ENCODE measurements at regions not wholly inside any gene's neighbourhood (a gene's known extent, or its start where the extent isn't known, plus 50 kb on each side); places are given as distances from the start of the nearest gene placed in this dataset.
"Not testable (repeated sequence)": the region's sequence is repeated elsewhere in the genome, so short reads cannot be mapped to it uniquely, and the experiment has no call there.

DNA sequence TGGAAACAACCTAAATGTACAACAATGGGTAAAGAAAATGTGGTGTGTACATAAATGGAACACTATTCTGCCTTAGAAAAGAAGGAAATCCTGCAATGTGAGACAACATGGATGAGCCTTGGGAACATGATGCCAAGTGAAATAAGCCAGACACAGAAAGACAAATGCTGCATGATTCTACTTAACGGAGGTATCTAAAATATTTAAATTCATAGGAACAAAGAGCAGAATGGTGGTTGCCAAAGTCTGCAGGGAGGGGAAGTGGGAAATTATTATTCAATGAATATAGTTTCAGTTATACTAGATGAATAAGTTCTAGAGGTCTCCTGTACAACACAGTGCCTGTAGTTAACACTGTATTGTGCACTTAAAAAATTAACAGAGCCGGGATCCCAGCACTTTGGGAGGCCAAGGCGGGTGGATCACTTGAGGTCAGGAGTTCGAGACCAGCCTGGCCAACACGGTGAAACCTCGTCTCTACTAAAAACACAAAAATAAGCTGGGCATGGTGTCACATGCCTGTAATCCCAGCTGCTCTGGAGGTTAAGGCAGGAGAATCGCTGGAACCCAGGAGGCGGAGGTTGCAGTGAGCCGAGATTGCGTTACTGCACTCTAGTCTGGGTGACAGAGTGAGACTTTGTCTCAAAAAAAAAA lies 71.4 kb upstream of the SNX9 start:
- no peak overlapping the region for H3K4me3 ChIP-seq
- H3K36me3 ChIP-seq, result no peaks in the 10 kb centered on the region
- H3K9me3 ChIP-seq (replicated peaks), result no peaks in the 10 kb centered on the region
- no peaks in the 10 kb centered on the region; the same call in 1 of the 2 replicates for H3K27me3 ChIP-seq (replicated peaks)
- DNase-seq (ENCODE audit: low read depth in 1 of 2, low spot score in 2 of 2), result no peak
- H3K4me1 ChIP-seq (replicated peaks), result peaks cover 15% of the 10 kb centered on the region
- no peak overlapping the region for H3K27ac ChIP-seq

DNA sequence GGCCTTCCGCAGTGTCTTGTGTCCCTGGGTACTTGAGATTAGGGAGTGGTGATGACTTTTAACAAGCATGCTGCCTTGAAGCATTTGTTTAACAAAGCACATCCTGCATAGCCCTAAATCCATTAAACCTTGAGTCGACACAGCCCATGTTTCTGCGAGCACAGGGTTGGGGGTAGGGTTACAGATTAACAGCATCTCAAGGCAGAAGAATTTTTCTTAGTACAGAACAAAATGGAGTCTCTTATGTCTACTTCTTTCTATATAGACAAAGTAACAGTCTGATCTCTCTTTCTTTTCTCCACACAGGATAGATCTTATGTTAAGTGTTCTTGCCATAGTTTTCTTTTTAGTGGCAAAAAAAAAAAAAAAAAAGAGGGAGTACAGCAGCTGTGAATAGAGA lies 70.2 kb upstream of the SNX9 start:
- H3K4me3 ChIP-seq; DNase-seq (ENCODE audit: low read depth in 1 of 2, low spot score in 2 of 2); H3K27ac ChIP-seq; H3K36me3 ChIP-seq; H3K27me3 ChIP-seq (replicated peaks); H3K9me3 ChIP-seq (replicated peaks): not testable (repeated sequence)
- H3K4me1 ChIP-seq (replicated peaks), result peaks cover 24% of the 10 kb centered on the region

DNA sequence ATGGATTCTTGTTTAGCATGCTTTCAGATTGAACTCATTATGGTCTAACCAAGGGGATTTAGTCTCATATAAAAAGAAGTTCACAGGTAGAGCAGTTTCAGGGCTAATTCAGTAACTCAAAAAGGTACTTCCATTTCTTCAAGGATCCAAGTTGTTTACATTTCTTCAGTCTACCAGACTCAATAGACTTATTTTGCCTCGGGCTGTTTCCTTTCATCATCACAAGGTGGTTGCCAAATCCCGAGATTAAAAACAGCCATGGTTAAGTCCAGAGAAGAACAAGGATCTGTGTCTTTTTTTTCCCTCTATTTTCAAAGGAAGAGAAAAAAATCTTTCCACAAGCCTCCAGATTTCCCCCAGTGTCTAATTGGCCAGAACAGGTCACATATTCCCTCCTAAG lies 69.8 kb upstream of the SNX9 start:
- Histone ChIP-seq H3K27ac (no peak overlapping the region), H3K36me3 (no peaks in the 10 kb centered on the region), H3K4me3 (no peak overlapping the region), H3K4me1 (replicated peaks) (peaks cover 24% of the 10 kb centered on the region), H3K27me3 (replicated peaks) (no peaks in the 10 kb centered on the region; the same call in 1 of the 2 replicates), H3K9me3 (replicated peaks) (no peaks in the 10 kb centered on the region)
- DNase-seq (ENCODE audit: low read depth in 1 of 2, low spot score in 2 of 2), result no peak

- DNase-seq (ENCODE audit: low read depth in 1 of 2, low spot score in 2 of 2); H3K27ac ChIP-seq; H3K36me3 ChIP-seq; H3K9me3 ChIP-seq (replicated peaks); H3K27me3 ChIP-seq (replicated peaks); H3K4me3 ChIP-seq: not testable (repeated sequence)
- H3K4me1 ChIP-seq (replicated peaks), result peaks cover 24% of the 10 kb centered on the region
Measured at GRCh38 chr6:157753801-157754200, 69.2 kb upstream of the SNX9 start.

DNA sequence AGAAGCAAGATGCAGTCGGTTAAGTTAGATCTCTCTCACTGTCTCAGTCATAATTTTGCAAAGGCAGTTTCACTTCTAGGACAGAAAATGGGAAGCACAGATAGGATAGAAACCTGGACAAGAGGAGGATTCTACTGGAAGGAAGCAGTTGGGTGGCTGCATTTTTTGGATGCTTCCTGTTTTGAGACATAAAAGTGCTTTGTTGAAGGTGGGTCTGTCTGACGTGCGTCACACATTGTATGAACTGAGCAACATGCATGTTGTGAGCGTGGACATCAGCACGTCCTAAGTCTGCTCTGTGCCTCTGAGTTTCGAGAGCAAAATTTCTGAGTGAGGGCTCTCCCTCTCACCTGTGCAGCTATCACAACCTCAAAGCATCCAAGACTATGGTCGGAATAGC lies 68.7 kb upstream of the SNX9 start:
- Histone ChIP-seq H3K36me3 (no peaks in the 10 kb centered on the region), H3K4me1 (replicated peaks) (peaks cover 24% of the 10 kb centered on the region), H3K9me3 (replicated peaks) (no peaks in the 10 kb centered on the region), H3K27me3 (replicated peaks) (no peaks in the 10 kb centered on the region), H3K27ac (no peak overlapping the region), H3K4me3 (no peak overlapping the region)
- no peak for DNase-seq (ENCODE audit: low read depth in 1 of 2, low spot score in 2 of 2)

GRCh38 chr6:157755032-157755745 lies 67.9 kb upstream of the SNX9 start:
- Histone ChIP-seq H3K9me3 (replicated peaks) (no peaks in the 10 kb centered on the region), H3K36me3 (no peaks in the 10 kb centered on the region), H3K4me1 (replicated peaks) (peaks cover 29% of the 10 kb centered on the region), H3K27me3 (replicated peaks) (no peaks in the 10 kb centered on the region), H3K27ac (no peak overlapping the region), H3K4me3 (no peak overlapping the region)
- no peak for DNase-seq (ENCODE audit: low read depth in 1 of 2, low spot score in 2 of 2)

DNA sequence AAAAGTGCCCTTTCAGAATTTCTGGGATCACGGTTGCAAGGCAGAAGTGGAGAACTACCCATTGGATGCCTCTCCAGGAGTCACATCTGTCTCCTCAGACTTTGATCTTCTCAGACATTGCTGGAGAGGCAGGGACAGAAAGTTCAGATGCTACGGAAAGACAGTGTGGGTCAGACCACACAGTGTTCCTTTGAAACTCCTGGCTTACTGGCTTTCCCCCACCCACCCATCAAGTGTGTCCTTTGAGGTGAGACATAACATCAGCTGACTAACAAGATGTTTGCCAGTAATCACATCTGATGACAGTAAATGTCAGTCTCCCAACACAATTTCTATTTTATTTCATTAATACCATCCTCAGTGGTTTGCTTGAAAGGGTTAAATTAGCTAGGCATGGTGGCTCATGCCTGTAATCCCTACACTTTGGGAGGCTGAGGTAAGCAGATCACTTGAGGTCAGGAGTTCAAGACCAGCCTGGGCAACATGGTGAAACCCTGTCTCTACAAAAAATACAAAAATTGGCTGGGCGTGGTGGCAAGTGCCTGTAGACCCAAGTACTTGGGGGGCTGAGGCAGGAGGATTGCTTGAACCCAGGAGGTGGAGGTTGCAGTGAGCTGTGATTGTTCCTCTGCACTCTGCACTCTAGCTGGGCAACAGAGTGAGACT lies 67.2 kb upstream of the SNX9 start:
- no peak overlapping the region for H3K4me3 ChIP-seq
- H3K9me3 ChIP-seq (replicated peaks), result no peaks in the 10 kb centered on the region
- H3K27me3 ChIP-seq (replicated peaks), result no peaks in the 10 kb centered on the region
- DNase-seq (ENCODE audit: low read depth in 1 of 2, low spot score in 2 of 2), result no peak
- H3K36me3 ChIP-seq, result no peaks in the 10 kb centered on the region
- H3K27ac ChIP-seq, result no peak overlapping the region
- peaks cover 36% of the 10 kb centered on the region for H3K4me1 ChIP-seq (replicated peaks)

GRCh38 chr6:157756708-157757429 lies 66.2 kb upstream of the SNX9 start:
- peak; percentile 88 to 89 for DNase-seq (ENCODE audit: low read depth in 1 of 2, low spot score in 2 of 2)
- no peak overlapping the region for H3K4me3 ChIP-seq
- peaks cover 45% of the 10 kb centered on the region for H3K4me1 ChIP-seq (replicated peaks)
- H3K9me3 ChIP-seq (replicated peaks), result no peaks in the 10 kb centered on the region
- no peaks in the 10 kb centered on the region for H3K27me3 ChIP-seq (replicated peaks)
- H3K27ac ChIP-seq, result no peak overlapping the region
- no peaks in the 10 kb centered on the region for H3K36me3 ChIP-seq

- Histone ChIP-seq H3K27ac (no peak overlapping the region), H3K4me3 (no peak overlapping the region), H3K27me3 (replicated peaks) (no peaks in the 10 kb centered on the region), H3K9me3 (replicated peaks) (no peaks in the 10 kb centered on the region), H3K36me3 (no peaks in the 10 kb centered on the region), H3K4me1 (replicated peaks) (peaks cover 54% of the 10 kb centered on the region)
- no peak for DNase-seq (ENCODE audit: low read depth in 1 of 2, low spot score in 2 of 2)
Measured at GRCh38 chr6:157757430-157758403, 65.3 kb upstream of the SNX9 start.

DNA sequence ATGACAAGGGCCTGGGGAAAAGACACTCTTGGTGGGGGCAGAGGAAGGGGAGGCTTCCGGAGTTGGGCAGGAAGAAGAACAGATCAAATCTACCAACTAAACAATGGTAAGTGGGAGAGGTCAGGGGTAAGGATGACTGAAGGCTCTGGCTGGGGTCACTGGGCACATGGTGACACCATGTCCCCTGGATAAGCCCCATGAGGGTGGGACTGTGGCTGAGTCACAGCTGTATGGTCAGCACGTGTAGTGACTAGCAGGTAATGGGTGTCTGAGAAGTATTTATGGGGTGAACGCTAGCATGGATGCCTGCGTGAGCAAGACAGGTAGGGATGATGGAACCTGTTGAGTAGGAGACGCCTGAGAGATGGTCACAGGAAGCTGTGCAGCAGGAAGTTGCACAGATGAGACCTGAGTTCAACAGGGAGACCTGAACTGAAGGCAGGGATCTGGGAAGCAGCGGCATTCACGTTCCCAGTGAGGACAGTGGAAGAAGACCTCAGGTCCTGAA lies 64.5 kb upstream of the SNX9 start:
- no peaks in the 10 kb centered on the region for H3K36me3 ChIP-seq
- no peak overlapping the region for H3K4me3 ChIP-seq
- DNase-seq (ENCODE audit: low read depth in 1 of 2, low spot score in 2 of 2), result no peak
- no peak overlapping the region for H3K27ac ChIP-seq
- H3K4me1 ChIP-seq (replicated peaks), result peaks cover 62% of the 10 kb centered on the region
- no peaks in the 10 kb centered on the region for H3K27me3 ChIP-seq (replicated peaks)
- no peaks in the 10 kb centered on the region for H3K9me3 ChIP-seq (replicated peaks)

GRCh38 chr6:157759028-157759427 lies 64.0 kb upstream of the SNX9 start:
- Histone ChIP-seq H3K27me3 (replicated peaks) (no peaks in the 10 kb centered on the region), H3K9me3 (replicated peaks) (no peaks in the 10 kb centered on the region), H3K4me3 (no peak overlapping the region), H3K36me3 (no peaks in the 10 kb centered on the region), H3K27ac (no peak overlapping the region), H3K4me1 (replicated peaks) (peaks cover 67% of the 10 kb centered on the region)
- no peak for DNase-seq (ENCODE audit: low read depth in 1 of 2, low spot score in 2 of 2)

DNA sequence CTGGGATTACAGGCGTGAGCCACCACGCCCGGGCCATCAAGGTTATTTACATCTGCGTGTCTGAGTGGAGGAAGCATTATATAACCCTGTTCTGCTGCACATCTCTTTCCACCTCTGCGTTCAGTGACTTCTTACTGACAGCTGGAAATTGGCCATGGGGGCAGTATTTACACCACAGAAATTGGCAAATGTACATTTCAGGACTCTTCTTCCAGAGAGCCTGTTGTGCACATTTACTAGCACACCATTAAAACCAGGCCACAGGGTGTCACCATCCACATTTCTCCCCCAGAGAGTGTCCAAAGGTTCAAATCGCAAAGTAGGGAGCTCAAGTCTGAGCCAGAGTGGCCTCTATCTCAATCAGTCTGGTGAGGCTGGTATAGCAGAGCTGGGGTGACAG lies 62.9 kb upstream of the SNX9 start:
- Histone ChIP-seq H3K27me3 (replicated peaks) (no peaks in the 10 kb centered on the region), H3K36me3 (no peaks in the 10 kb centered on the region), H3K9me3 (replicated peaks) (no peaks in the 10 kb centered on the region), H3K4me3 (no peak overlapping the region), H3K4me1 (replicated peaks) (peaks cover 76% of the 10 kb centered on the region), H3K27ac (peak overlapping the region; percentile 73)
- DNase-seq (ENCODE audit: low read depth in 1 of 2, low spot score in 2 of 2), result no peak
